GM23338 (cell line): ENCODE measurements at regions not wholly inside any gene's neighbourhood (a gene's known extent, or its start where the extent isn't known, plus 50 kb on each side); places are given as distances from the start of the nearest gene placed in this dataset.

Source experiments
- ATAC-seq: fragments of 200-7000 bp; cut with Tn5 transposase; 3 replicates; pipeline ENCODE4 v1.9.1; 2020
- DNase-seq: peaks from one replicate; pipeline ENCODE4 v3.0.0-alpha.2; 2015; ENCODE audit warnings: low spot score
- H2AFZ ChIP-seq: fragments of 200-600 bp; sonication (generic); 2 replicates; pipeline ENCODE4 v1.8.0; 2016; ENCODE audit warnings: antibody characterized with exemption, mild to moderate bottlenecking, moderate library complexity
- H3F3A ChIP-seq: fragments of 200-600 bp; sonication (generic); replicated peaks from 2 replicates; pipeline ENCODE4 v1.8.0; 2017; ENCODE audit warnings: antibody characterized with exemption, mixed run types, low read depth
- H3K27ac ChIP-seq: fragments of 200-600 bp; sonication (generic); 2 replicates; pipeline ENCODE4 v1.6.1; 2016; ENCODE audit warnings: low read depth
- H3K27me3 ChIP-seq: fragments of 200-600 bp; sonication (generic); 2 replicates; pipeline ENCODE4 v1.8.0; 2016; ENCODE audit warnings: mild to moderate bottlenecking, mixed run types, moderate library complexity; ENCODE audit not compliant: insufficient read depth
- H3K36me3 ChIP-seq: fragments of 200-600 bp; sonication (generic); 2 replicates; pipeline ENCODE4 v1.8.0; 2016; ENCODE audit warnings: mild to moderate bottlenecking; ENCODE audit not compliant: insufficient read depth
- H3K4me1 ChIP-seq: fragments of 200-600 bp; sonication (generic); 2 replicates; pipeline ENCODE4 v1.8.0; 2016; ENCODE audit warnings: mild to moderate bottlenecking, moderate library complexity; ENCODE audit not compliant: insufficient read depth
- H3K4me2 ChIP-seq: fragments of 200-600 bp; sonication (generic); 2 replicates; pipeline ENCODE4 v1.7.1; 2017; ENCODE audit warnings: mixed run types
- H3K4me3 ChIP-seq: fragments of 200-600 bp; sonication (generic); 2 replicates; pipeline ENCODE4 v1.6.1; 2016; ENCODE audit warnings: mixed run types
- H3K79me2 ChIP-seq: fragments of 200-600 bp; sonication (generic); replicated peaks from 2 replicates; pipeline ENCODE4 v1.8.0; 2017; ENCODE audit warnings: mild to moderate bottlenecking; ENCODE audit not compliant: insufficient read depth
- H3K9me2 ChIP-seq: fragments of 200-600 bp; sonication (generic); 2 replicates; pipeline ENCODE4 v1.8.0; 2017; ENCODE audit not compliant: insufficient read depth
- H4K20me1 ChIP-seq: fragments of 200-600 bp; sonication (generic); replicated peaks from 2 replicates; pipeline ENCODE4 v1.8.0; 2017; ENCODE audit warnings: mild to moderate bottlenecking; ENCODE audit not compliant: insufficient read depth
- H3K27ac Mint-ChIP-seq: 2 replicates; pipeline ENCODE4 v1.8.0; 2020; ENCODE audit warnings: inconsistent platforms, mild to moderate bottlenecking, moderate library complexity, mixed read lengths
- H3K27me3 Mint-ChIP-seq: 3 replicates; pipeline ENCODE4 v1.8.0; 2022; ENCODE audit warnings: low read depth, mild to moderate bottlenecking, moderate library complexity, mixed read lengths, inconsistent platforms; ENCODE audit not compliant: insufficient read depth, poor library complexity
- H3K36me3 Mint-ChIP-seq: 3 replicates; pipeline ENCODE4 v1.8.0; 2021; ENCODE audit warnings: low read depth, mild to moderate bottlenecking, inconsistent platforms, moderate library complexity, mixed read lengths
- H3K4me1 Mint-ChIP-seq: 3 replicates; pipeline ENCODE4 v1.8.0; 2020; ENCODE audit warnings: mild to moderate bottlenecking, inconsistent platforms, mixed read lengths
- H3K4me3 Mint-ChIP-seq: 3 replicates; pipeline ENCODE4 v1.8.0; 2021; ENCODE audit warnings: moderate library complexity, mild to moderate bottlenecking, inconsistent platforms, mixed read lengths
- H3K9me3 Mint-ChIP-seq: 3 replicates; pipeline ENCODE4 v1.8.0; 2020; ENCODE audit warnings: moderate library complexity, mild to moderate bottlenecking, inconsistent platforms, mixed read lengths
- CREB1 ChIP-seq: fragments of 250-450 bp; sonication (Bioruptor Pico); IDR thresholded peaks from 2 replicates; pipeline ENCODE4 v1.5.0; 2020; ENCODE audit warnings: low read depth, mild to moderate bottlenecking, moderate library complexity
- EZH2phosphoT487 ChIP-seq: fragments of 200-600 bp; sonication (generic); IDR thresholded peaks from one replicate; pipeline ENCODE4 v1.8.1; 2018; ENCODE audit warnings: antibody characterized with exemption; ENCODE audit not compliant: unreplicated experiment
- JUNB ChIP-seq: IDR thresholded peaks from one replicate; pipeline ENCODE4 v1.6.1; 2016; ENCODE audit warnings: antibody characterized with exemption; ENCODE audit not compliant: unreplicated experiment
- NANOG ChIP-seq: IDR thresholded peaks from 2 replicates; pipeline ENCODE4 v1.6.1; 2016; ENCODE audit warnings: antibody characterized with exemption, borderline replicate concordance
- POLR2AphosphoS5 ChIP-seq: IDR thresholded peaks from 2 replicates; pipeline ENCODE4 v1.6.1; 2016; ENCODE audit warnings: antibody characterized with exemption, low read depth
- ZNF114 ChIP-seq: fragments of 250-450 bp; sonication (Bioruptor Pico); IDR thresholded peaks from 2 replicates; pipeline ENCODE4 v1.5.0; 2020; ENCODE audit warnings: mild to moderate bottlenecking, moderate library complexity
- ZNF331 ChIP-seq: fragments of 250-450 bp; sonication (Bioruptor Pico); IDR thresholded peaks from 2 replicates; pipeline ENCODE4 v1.5.0; 2020; ENCODE audit warnings: low read depth, mild to moderate bottlenecking, moderate library complexity
- TF ChIP-seq, protein P1 (sequence below): IDR thresholded peaks from 2 replicates; pipeline ENCODE4 v1.6.1; 2016; ENCODE audit warnings: antibody characterized with exemption
- TF ChIP-seq, protein P2 (sequence below), 2 experiments: fragments of 200-600 bp in 1 of 2; sonication (generic) in 1 of 2; conservative IDR thresholded peaks; 2 replicates each; pipeline versions ENCODE4 v1.5.1 to v1.6.1; 2016 to 2017; ENCODE audit warnings: antibody characterized with exemption in 2 of 2, low read depth in 2 of 2, mild to moderate bottlenecking in 2 of 2, moderate library complexity in 1 of 2
- TF ChIP-seq, protein P3 (sequence below): IDR thresholded peaks from one replicate; pipeline ENCODE4 v1.6.1; 2018; ENCODE audit warnings: antibody characterized with exemption; ENCODE audit not compliant: unreplicated experiment
- TF ChIP-seq, protein P4 (sequence below): fragments of 250-450 bp; sonication (Bioruptor Pico); IDR thresholded peaks from 2 replicates; pipeline ENCODE4 v1.5.0; 2020; ENCODE audit warnings: mild to moderate bottlenecking, moderate library complexity

DNA sequence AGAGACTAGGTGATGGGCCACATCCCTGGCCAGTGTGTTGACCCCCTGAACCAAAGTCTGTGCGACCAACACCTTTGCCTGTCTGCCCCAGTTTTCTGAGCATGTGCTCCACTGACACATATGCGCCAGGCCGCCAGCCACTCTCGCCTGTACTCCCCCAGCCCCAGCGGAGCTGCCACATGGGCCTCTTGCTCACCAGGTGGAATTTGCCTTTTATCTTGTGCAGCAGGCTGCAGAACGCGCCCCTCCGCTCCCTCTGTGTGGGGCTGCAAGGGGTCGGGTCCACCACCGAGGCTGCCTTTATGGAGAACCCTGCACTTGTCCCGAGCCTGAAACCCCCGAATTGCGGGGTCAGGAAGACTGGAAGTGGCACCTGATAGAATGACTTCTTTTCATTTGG is 405.7 kb upstream of the NPAP1 start:
- Histone ChIP-seq H4K20me1 (no peaks in the 10 kb centered on the region), H3K36me3 (no peaks in the 10 kb centered on the region), H3K79me2 (no peaks in the 10 kb centered on the region), H2AFZ (no peak overlapping the region), H3K27ac (no peak overlapping the region), H3K4me3 (no peak overlapping the region), H3F3A (no peaks in the 10 kb centered on the region), H3K9me2 (0 out of 2 replicates have a peak, but pooled peaks cover 3% of the 10 kb centered on the region), H3K27me3 (no peaks in the 10 kb centered on the region), H3K4me1 (no peaks in the 10 kb centered on the region), H3K4me2 (no peak overlapping the region)
- Mint-ChIP-seq H3K36me3 (peaks cover 9% of the 10 kb centered on the region), H3K4me3 (no peak overlapping the region), H3K27ac (no peak overlapping the region), H3K27me3 (no peaks in the 10 kb centered on the region), H3K4me1 (no peaks in the 10 kb centered on the region; the same call in 2 of the 3 replicates), H3K9me3 (peaks cover 73% of the 10 kb centered on the region)
- ATAC-seq (no peak), DNase-seq (no peak)
- TF ChIP-seq ZNF114 (CRISPR knock-in tag) (no peak), POLR2AphosphoS5 (no peak), EZH2phosphoT487 (no peak), NANOG (no peak), ZNF331 (no peak), JUNB (no peak), CREB1 (no peak)
- TF ChIP-seq, protein P1, sequence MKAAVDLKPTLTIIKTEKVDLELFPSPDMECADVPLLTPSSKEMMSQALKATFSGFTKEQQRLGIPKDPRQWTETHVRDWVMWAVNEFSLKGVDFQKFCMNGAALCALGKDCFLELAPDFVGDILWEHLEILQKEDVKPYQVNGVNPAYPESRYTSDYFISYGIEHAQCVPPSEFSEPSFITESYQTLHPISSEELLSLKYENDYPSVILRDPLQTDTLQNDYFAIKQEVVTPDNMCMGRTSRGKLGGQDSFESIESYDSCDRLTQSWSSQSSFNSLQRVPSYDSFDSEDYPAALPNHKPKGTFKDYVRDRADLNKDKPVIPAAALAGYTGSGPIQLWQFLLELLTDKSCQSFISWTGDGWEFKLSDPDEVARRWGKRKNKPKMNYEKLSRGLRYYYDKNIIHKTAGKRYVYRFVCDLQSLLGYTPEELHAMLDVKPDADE = no peak
- TF ChIP-seq, protein P2, sequence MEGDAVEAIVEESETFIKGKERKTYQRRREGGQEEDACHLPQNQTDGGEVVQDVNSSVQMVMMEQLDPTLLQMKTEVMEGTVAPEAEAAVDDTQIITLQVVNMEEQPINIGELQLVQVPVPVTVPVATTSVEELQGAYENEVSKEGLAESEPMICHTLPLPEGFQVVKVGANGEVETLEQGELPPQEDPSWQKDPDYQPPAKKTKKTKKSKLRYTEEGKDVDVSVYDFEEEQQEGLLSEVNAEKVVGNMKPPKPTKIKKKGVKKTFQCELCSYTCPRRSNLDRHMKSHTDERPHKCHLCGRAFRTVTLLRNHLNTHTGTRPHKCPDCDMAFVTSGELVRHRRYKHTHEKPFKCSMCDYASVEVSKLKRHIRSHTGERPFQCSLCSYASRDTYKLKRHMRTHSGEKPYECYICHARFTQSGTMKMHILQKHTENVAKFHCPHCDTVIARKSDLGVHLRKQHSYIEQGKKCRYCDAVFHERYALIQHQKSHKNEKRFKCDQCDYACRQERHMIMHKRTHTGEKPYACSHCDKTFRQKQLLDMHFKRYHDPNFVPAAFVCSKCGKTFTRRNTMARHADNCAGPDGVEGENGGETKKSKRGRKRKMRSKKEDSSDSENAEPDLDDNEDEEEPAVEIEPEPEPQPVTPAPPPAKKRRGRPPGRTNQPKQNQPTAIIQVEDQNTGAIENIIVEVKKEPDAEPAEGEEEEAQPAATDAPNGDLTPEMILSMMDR (conservative IDR thresholded peaks at IDR 0.05; ENCODE audit: low read depth in 2 of 2) = no peak
- TF ChIP-seq, protein P3, sequence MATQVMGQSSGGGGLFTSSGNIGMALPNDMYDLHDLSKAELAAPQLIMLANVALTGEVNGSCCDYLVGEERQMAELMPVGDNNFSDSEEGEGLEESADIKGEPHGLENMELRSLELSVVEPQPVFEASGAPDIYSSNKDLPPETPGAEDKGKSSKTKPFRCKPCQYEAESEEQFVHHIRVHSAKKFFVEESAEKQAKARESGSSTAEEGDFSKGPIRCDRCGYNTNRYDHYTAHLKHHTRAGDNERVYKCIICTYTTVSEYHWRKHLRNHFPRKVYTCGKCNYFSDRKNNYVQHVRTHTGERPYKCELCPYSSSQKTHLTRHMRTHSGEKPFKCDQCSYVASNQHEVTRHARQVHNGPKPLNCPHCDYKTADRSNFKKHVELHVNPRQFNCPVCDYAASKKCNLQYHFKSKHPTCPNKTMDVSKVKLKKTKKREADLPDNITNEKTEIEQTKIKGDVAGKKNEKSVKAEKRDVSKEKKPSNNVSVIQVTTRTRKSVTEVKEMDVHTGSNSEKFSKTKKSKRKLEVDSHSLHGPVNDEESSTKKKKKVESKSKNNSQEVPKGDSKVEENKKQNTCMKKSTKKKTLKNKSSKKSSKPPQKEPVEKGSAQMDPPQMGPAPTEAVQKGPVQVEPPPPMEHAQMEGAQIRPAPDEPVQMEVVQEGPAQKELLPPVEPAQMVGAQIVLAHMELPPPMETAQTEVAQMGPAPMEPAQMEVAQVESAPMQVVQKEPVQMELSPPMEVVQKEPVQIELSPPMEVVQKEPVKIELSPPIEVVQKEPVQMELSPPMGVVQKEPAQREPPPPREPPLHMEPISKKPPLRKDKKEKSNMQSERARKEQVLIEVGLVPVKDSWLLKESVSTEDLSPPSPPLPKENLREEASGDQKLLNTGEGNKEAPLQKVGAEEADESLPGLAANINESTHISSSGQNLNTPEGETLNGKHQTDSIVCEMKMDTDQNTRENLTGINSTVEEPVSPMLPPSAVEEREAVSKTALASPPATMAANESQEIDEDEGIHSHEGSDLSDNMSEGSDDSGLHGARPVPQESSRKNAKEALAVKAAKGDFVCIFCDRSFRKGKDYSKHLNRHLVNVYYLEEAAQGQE = no peak
- TF ChIP-seq, protein P4, sequence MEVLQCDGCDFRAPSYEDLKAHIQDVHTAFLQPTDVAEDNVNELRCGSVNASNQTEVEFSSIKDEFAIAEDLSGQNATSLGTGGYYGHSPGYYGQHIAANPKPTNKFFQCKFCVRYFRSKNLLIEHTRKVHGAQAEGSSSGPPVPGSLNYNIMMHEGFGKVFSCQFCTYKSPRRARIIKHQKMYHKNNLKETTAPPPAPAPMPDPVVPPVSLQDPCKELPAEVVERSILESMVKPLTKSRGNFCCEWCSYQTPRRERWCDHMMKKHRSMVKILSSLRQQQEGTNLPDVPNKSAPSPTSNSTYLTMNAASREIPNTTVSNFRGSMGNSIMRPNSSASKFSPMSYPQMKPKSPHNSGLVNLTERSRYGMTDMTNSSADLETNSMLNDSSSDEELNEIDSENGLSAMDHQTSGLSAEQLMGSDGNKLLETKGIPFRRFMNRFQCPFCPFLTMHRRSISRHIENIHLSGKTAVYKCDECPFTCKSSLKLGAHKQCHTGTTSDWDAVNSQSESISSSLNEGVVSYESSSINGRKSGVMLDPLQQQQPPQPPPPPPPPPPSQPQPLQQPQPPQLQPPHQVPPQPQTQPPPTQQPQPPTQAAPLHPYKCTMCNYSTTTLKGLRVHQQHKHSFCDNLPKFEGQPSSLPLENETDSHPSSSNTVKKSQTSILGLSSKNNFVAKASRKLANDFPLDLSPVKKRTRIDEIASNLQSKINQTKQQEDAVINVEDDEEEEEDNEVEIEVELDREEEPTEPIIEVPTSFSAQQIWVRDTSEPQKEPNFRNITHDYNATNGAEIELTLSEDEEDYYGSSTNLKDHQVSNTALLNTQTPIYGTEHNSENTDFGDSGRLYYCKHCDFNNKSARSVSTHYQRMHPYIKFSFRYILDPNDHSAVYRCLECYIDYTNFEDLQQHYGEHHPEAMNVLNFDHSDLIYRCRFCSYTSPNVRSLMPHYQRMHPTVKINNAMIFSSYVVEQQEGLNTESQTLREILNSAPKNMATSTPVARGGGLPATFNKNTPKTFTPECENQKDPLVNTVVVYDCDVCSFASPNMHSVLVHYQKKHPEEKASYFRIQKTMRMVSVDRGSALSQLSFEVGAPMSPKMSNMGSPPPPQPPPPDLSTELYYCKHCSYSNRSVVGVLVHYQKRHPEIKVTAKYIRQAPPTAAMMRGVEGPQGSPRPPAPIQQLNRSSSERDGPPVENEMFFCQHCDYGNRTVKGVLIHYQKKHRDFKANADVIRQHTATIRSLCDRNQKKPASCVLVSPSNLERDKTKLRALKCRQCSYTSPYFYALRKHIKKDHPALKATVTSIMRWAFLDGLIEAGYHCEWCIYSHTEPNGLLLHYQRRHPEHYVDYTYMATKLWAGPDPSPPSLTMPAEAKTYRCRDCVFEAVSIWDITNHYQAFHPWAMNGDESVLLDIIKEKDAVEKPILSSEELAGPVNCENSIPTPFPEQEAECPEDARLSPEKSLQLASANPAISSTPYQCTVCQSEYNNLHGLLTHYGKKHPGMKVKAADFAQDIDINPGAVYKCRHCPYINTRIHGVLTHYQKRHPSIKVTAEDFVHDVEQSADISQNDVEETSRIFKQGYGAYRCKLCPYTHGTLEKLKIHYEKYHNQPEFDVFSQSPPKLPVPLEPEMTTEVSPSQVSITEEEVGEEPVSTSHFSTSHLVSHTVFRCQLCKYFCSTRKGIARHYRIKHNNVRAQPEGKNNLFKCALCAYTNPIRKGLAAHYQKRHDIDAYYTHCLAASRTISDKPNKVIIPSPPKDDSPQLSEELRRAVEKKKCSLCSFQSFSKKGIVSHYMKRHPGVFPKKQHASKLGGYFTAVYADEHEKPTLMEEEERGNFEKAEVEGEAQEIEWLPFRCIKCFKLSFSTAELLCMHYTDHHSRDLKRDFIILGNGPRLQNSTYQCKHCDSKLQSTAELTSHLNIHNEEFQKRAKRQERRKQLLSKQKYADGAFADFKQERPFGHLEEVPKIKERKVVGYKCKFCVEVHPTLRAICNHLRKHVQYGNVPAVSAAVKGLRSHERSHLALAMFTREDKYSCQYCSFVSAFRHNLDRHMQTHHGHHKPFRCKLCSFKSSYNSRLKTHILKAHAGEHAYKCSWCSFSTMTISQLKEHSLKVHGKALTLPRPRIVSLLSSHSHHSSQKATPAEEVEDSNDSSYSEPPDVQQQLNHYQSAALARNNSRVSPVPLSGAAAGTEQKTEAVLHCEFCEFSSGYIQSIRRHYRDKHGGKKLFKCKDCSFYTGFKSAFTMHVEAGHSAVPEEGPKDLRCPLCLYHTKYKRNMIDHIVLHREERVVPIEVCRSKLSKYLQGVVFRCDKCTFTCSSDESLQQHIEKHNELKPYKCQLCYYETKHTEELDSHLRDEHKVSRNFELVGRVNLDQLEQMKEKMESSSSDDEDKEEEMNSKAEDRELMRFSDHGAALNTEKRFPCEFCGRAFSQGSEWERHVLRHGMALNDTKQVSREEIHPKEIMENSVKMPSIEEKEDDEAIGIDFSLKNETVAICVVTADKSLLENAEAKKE (CRISPR knock-in tag) = no peak
